HEK293 (cell line): ENCODE measurements at regions not wholly inside any gene's neighbourhood (a gene's known extent, or its start where the extent isn't known, plus 50 kb on each side); places are given as distances from the start of the nearest gene placed in this dataset.

ENCODE experiments used
- ZNF654 ChIP-seq: fragments of 450-650 bp; formaldehyde crosslinking; IDR thresholded peaks from 2 replicates; pipeline ENCODE4 v1.5.1; 2016; ENCODE audit warnings: low read depth, missing biosample characterization, missing genetic modification characterization
- TF ChIP-seq, protein P1 (sequence below): fragments of 450-650 bp; formaldehyde crosslinking; IDR thresholded peaks from 2 replicates; pipeline ENCODE4 v1.5.1; 2016; ENCODE audit warnings: missing biosample characterization, missing genetic modification characterization

DNA sequence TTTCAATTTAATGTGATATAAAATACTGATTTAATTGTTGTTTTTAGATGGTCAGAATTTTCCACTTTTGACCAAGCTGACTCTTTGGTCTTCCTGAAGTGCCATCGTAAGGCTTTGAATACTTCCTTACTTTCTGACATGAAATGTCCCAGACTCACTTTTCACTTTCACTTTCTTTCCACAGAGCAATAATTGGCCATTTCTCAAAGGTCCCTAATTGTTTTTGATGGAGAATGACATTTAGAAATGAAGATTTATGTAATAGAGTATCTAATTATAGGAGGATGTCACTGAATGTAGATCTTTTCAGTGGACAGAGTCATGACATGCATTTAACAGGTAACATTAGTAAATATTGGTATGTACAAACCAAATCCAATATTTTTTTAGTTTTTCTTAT, 1141.6 kb downstream of the KCNT2 start:
- TF ChIP-seq, protein P1, sequence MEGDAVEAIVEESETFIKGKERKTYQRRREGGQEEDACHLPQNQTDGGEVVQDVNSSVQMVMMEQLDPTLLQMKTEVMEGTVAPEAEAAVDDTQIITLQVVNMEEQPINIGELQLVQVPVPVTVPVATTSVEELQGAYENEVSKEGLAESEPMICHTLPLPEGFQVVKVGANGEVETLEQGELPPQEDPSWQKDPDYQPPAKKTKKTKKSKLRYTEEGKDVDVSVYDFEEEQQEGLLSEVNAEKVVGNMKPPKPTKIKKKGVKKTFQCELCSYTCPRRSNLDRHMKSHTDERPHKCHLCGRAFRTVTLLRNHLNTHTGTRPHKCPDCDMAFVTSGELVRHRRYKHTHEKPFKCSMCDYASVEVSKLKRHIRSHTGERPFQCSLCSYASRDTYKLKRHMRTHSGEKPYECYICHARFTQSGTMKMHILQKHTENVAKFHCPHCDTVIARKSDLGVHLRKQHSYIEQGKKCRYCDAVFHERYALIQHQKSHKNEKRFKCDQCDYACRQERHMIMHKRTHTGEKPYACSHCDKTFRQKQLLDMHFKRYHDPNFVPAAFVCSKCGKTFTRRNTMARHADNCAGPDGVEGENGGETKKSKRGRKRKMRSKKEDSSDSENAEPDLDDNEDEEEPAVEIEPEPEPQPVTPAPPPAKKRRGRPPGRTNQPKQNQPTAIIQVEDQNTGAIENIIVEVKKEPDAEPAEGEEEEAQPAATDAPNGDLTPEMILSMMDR (tag by site-specific recombination), result no peak
- TF ChIP-seq ZNF654 (tag by site-specific recombination), result no peak
